Neuronal stem cell (in vitro differentiated cells): ENCODE measurements at regions not wholly inside any gene's neighbourhood (a gene's known extent, or its start where the extent isn't known, plus 50 kb on each side); places are given as distances from the start of the nearest gene placed in this dataset.

Experiments used
- DNase-seq: peaks from one replicate; pipeline ENCODE4 v3.0.0-alpha.2; 2013; ENCODE audit warnings: low spot score
- H2AFZ ChIP-seq: one replicate; pipeline ENCODE4 v1.6.1; 2013; ENCODE audit warnings: mild to moderate bottlenecking, low read length, inconsistent platforms
- H2AK5ac ChIP-seq: 2 replicates; pipeline ENCODE4 v1.6.1; 2013; ENCODE audit warnings: low read depth, mild to moderate bottlenecking, inconsistent platforms, low read length, moderate library complexity, mixed read lengths
- H2BK120ac ChIP-seq: 2 replicates; pipeline ENCODE4 v1.6.1; 2013; ENCODE audit warnings: low read depth, mild to moderate bottlenecking, inconsistent platforms, low read length, moderate library complexity, mixed read lengths
- H2BK12ac ChIP-seq: one replicate; pipeline ENCODE4 v1.6.1; 2013; ENCODE audit warnings: low read length, inconsistent platforms
- H2BK15ac ChIP-seq: 2 replicates; pipeline ENCODE4 v1.6.1; 2013; ENCODE audit warnings: mild to moderate bottlenecking, low read length, inconsistent platforms, mixed read lengths
- H2BK5ac ChIP-seq: one replicate; pipeline ENCODE4 v1.6.1; 2013; ENCODE audit warnings: inconsistent platforms, mild to moderate bottlenecking, low read length, moderate library complexity
- H3K14ac ChIP-seq: one replicate; pipeline ENCODE4 v1.6.1; 2013; ENCODE audit warnings: low read length, inconsistent platforms
- H3K18ac ChIP-seq: 2 replicates; pipeline ENCODE4 v1.6.1; 2013; ENCODE audit warnings: low read length, inconsistent platforms
- H3K23ac ChIP-seq: 2 replicates; pipeline ENCODE4 v1.6.1; 2013; ENCODE audit warnings: low read depth, mild to moderate bottlenecking, mixed read lengths, low read length, inconsistent platforms; ENCODE audit not compliant: poor library complexity
- H3K27ac ChIP-seq: replicated peaks from 3 replicates; pipeline ENCODE4 v1.5.1; 2013; ENCODE audit warnings: low read length, inconsistent platforms
- H3K27me3 ChIP-seq, 3 experiments: 2 replicates each; pipeline ENCODE4 v1.6.1; 2013; ENCODE audit warnings: low read length in 3 of 3, mild to moderate bottlenecking in 2 of 3, inconsistent platforms in 1 of 3, low read depth in 1 of 3, mixed read lengths in 1 of 3, moderate library complexity in 1 of 3; ENCODE audit not compliant: control insufficient read depth in 3 of 3, insufficient read depth in 3 of 3
- H3K36me3 ChIP-seq, 2 donors: replicated peaks in 1 of 2; 2 replicates each; pipeline ENCODE4 v1.6.1; 2013; ENCODE audit warnings: low read length in 2 of 2; ENCODE audit not compliant: control insufficient read depth in 2 of 2, insufficient read depth in 2 of 2
- H3K4ac ChIP-seq: 2 replicates; pipeline ENCODE4 v1.6.1; 2013; ENCODE audit warnings: inconsistent platforms, mild to moderate bottlenecking, low read length, moderate library complexity
- H3K4me1 ChIP-seq, 2 donors: 1 replicate in 1 of 2; 2 replicates in 1 of 2; pipeline ENCODE4 v1.6.1; 2013; ENCODE audit warnings: low read length in 2 of 2, low read depth in 1 of 2; ENCODE audit not compliant: control insufficient read depth in 2 of 2, insufficient read depth in 1 of 2
- H3K4me2 ChIP-seq: one replicate; pipeline ENCODE4 v1.6.1; 2013; ENCODE audit warnings: mild to moderate bottlenecking, low read length, inconsistent platforms; ENCODE audit not compliant: insufficient read depth, poor library complexity, severe bottlenecking
- H3K4me3 ChIP-seq, 2 donors: 2 replicates each; pipeline ENCODE4 v1.5.1; 2013; ENCODE audit warnings: low read length in 2 of 2, mild to moderate bottlenecking in 2 of 2, inconsistent platforms in 1 of 2, moderate library complexity in 1 of 2
- H3K79me1 ChIP-seq: one replicate; pipeline ENCODE4 v1.6.1; 2013; ENCODE audit warnings: low read depth, mild to moderate bottlenecking, inconsistent platforms, low read length, moderate library complexity
- H3K9ac ChIP-seq: one replicate; pipeline ENCODE4 v1.6.1; 2013; ENCODE audit warnings: mild to moderate bottlenecking, low read depth, low read length, inconsistent platforms; ENCODE audit not compliant: poor library complexity
- H3K9me3 ChIP-seq, 2 donors: replicated peaks in 1 of 2; 2 replicates each; pipeline versions ENCODE3 to v1.6.1; 2013; ENCODE audit warnings: low read length in 2 of 2, mild to moderate bottlenecking in 2 of 2, inconsistent platforms in 1 of 2, low read depth in 1 of 2, mixed read lengths in 1 of 2, moderate library complexity in 1 of 2; ENCODE audit not compliant: control insufficient read depth in 2 of 2, insufficient read depth in 1 of 2
- H4K8ac ChIP-seq: one replicate; pipeline ENCODE4 v1.6.1; 2013; ENCODE audit warnings: low read depth, mild to moderate bottlenecking, inconsistent platforms, low read length, moderate library complexity
- H4K91ac ChIP-seq: one replicate; pipeline ENCODE4 v1.6.1; 2013; ENCODE audit warnings: low read length, low read depth, mild to moderate bottlenecking, inconsistent platforms; ENCODE audit not compliant: poor library complexity
- WGBS, 2 donors: extraction: QIAGEN DNeasy Blood & Tissue Kit; methylation state at CpG; one replicate each; pipeline ENCODE4 v1.1.7; 2013; ENCODE audit warnings: missing lambda C conversion rate in 2 of 2, mixed read lengths in 1 of 2; ENCODE audit not compliant: insufficient read length in 2 of 2, insufficient replicate concordance in 1 of 2; ENCODE audit errors: extremely low coverage in 2 of 2; 5-methylcytosine and 5-hydroxymethylcytosine counted together

GRCh38 chr9:100639854-100640253, 62.0 kb downstream of the CAVIN4 start:
- no peak overlapping the region for H3K9ac ChIP-seq
- H2BK15ac ChIP-seq: no peak overlapping the region
- H3K4ac ChIP-seq: no peak overlapping the region
- H3K14ac ChIP-seq: no peak overlapping the region
- H3K23ac ChIP-seq: no peak overlapping the region
- H4K91ac ChIP-seq: no peak overlapping the region
- H3K27ac ChIP-seq: no peak overlapping the region
- no peaks in the 10 kb centered on the region for H3K36me3 ChIP-seq
- no peak for DNase-seq
- no peak overlapping the region for H4K8ac ChIP-seq
- no peak overlapping the region for H2AFZ ChIP-seq
- WGBS, 2 donors: no CpG with 5 or more reads among the region's 1 CpG
- no peak overlapping the region for H3K4me2 ChIP-seq
- H3K9me3 ChIP-seq: no peaks in the 10 kb centered on the region
- no peak overlapping the region for H3K4me3 ChIP-seq
- H3K27me3 ChIP-seq: no peaks in the 10 kb centered on the region
- no peak overlapping the region for H2AK5ac ChIP-seq
- no peak overlapping the region for H2BK120ac ChIP-seq
- H3K18ac ChIP-seq: no peak overlapping the region
- no peak overlapping the region for H2BK5ac ChIP-seq
- H3K79me1 ChIP-seq: no peaks in the 10 kb centered on the region
- H3K4me1 ChIP-seq: peaks cover 0 to 7% of the 10 kb centered on the region in 2 donors
- H2BK12ac ChIP-seq: no peak overlapping the region

GRCh38 chr9:100640447-100641050, 62.7 kb downstream of the CAVIN4 start:
- Histone ChIP-seq H3K27ac (no peak overlapping the region), H4K8ac (no peak overlapping the region), H3K9ac (no peak overlapping the region), H4K91ac (no peak overlapping the region), H3K4ac (no peak overlapping the region), H3K4me2 (no peak overlapping the region), H3K9me3 (no peaks in the 10 kb centered on the region), H3K27me3 (no peaks in the 10 kb centered on the region), H2BK120ac (no peak overlapping the region), H3K36me3 (no peaks in the 10 kb centered on the region), H2BK5ac (no peak overlapping the region), H3K4me1 (peaks cover 0 to 7% of the 10 kb centered on the region in 2 donors), H3K18ac (no peak overlapping the region), H2AFZ (no peak overlapping the region), H3K4me3 (no peak overlapping the region), H2BK12ac (no peak overlapping the region), H3K23ac (no peak overlapping the region), H3K79me1 (no peaks in the 10 kb centered on the region), H3K14ac (no peak overlapping the region), H2BK15ac (no peak overlapping the region), H2AK5ac (no peak overlapping the region)
- no peak for DNase-seq
- WGBS, 2 donors: 100% methylated on average over 1 of the region's 5 CpGs; no CpG with 5 or more reads in 1 of the 2 donors

- no peaks in the 10 kb centered on the region for H3K79me1 ChIP-seq
- H2BK120ac ChIP-seq: no peak overlapping the region
- H4K91ac ChIP-seq: no peak overlapping the region
- H3K9ac ChIP-seq: no peak overlapping the region
- no peak overlapping the region for H2BK12ac ChIP-seq
- H3K18ac ChIP-seq: no peak overlapping the region
- H2BK5ac ChIP-seq: no peak overlapping the region
- H2AK5ac ChIP-seq: no peak overlapping the region
- peaks cover 0 to 7% of the 10 kb centered on the region in 2 donors for H3K4me1 ChIP-seq
- H3K4me2 ChIP-seq: no peak overlapping the region
- H3K23ac ChIP-seq: no peak overlapping the region
- no peaks in the 10 kb centered on the region for H3K9me3 ChIP-seq
- H3K14ac ChIP-seq: no peak overlapping the region
- H2BK15ac ChIP-seq: no peak overlapping the region
- no CpG with 5 or more reads among the region's 2 CpGs for WGBS, 2 donors
- H3K4ac ChIP-seq: no peak overlapping the region
- DNase-seq: no peak
- H3K27ac ChIP-seq: no peak overlapping the region
- no peaks in the 10 kb centered on the region for H3K27me3 ChIP-seq
- H3K36me3 ChIP-seq: no peaks in the 10 kb centered on the region
- no peak overlapping the region for H4K8ac ChIP-seq
- H2AFZ ChIP-seq: no peak overlapping the region
- no peak overlapping the region for H3K4me3 ChIP-seq
Measured at GRCh38 chr9:100641166-100641565, 63.3 kb downstream of the CAVIN4 start.

GRCh38 chr9:100652850-100653249, 75.0 kb downstream of the CAVIN4 start:
- H2BK120ac ChIP-seq: no peak overlapping the region
- H3K4me2 ChIP-seq: no peak overlapping the region
- no CpG with 5 or more reads among the region's 4 CpGs for WGBS, 2 donors
- no peaks in the 10 kb centered on the region for H3K27me3 ChIP-seq
- no peak overlapping the region for H2AFZ ChIP-seq
- H4K8ac ChIP-seq: no peak overlapping the region
- H3K27ac ChIP-seq: no peak overlapping the region
- no peak overlapping the region for H2BK15ac ChIP-seq
- no peak overlapping the region for H2BK5ac ChIP-seq
- no peak overlapping the region for H3K4ac ChIP-seq
- H3K9me3 ChIP-seq: peaks cover 0 to 1% of the 10 kb centered on the region in 2 donors
- no peak overlapping the region for H3K4me3 ChIP-seq
- H3K4me1 ChIP-seq: no peaks in the 10 kb centered on the region
- H3K79me1 ChIP-seq: no peaks in the 10 kb centered on the region
- H3K36me3 ChIP-seq: no peaks in the 10 kb centered on the region
- no peak overlapping the region for H4K91ac ChIP-seq
- no peak overlapping the region for H2AK5ac ChIP-seq
- H3K23ac ChIP-seq: no peak overlapping the region
- DNase-seq: no peak
- H3K18ac ChIP-seq: no peak overlapping the region
- no peak overlapping the region for H2BK12ac ChIP-seq
- no peak overlapping the region for H3K14ac ChIP-seq
- H3K9ac ChIP-seq: no peak overlapping the region
